ENCODE measurements at regions not wholly inside any gene's neighbourhood (a gene's known extent, or its start where the extent isn't known, plus 50 kb on each side); places are given as distances from the start of the nearest gene placed in this dataset.

GRCh38 chr16:54431041-54431996, 144.7 kb upstream of the IRX3 start:
- TF ChIP-seq SUZ12 (IDR thresholded peaks at IDR 0.05; ENCODE audit: extremely low read depth, insufficient read depth, insufficient read length) (no peak), ZNF274 (IDR thresholded peaks at IDR 0.05; ENCODE audit: low read depth, low read length) (no peak), YY1 (IDR thresholded peaks at IDR 0.05; ENCODE audit: insufficient read depth, insufficient read length) (no peak)

All from NT2/D1 (cell line).